ENCODE measurements at regions not wholly inside any gene's neighbourhood (a gene's known extent, or its start where the extent isn't known, plus 50 kb on each side); places are given as distances from the start of the nearest gene placed in this dataset.
"Not testable (repeated sequence)": the region's sequence is repeated elsewhere in the genome, so short reads cannot be mapped to it uniquely, and the experiment has no call there.

DNA sequence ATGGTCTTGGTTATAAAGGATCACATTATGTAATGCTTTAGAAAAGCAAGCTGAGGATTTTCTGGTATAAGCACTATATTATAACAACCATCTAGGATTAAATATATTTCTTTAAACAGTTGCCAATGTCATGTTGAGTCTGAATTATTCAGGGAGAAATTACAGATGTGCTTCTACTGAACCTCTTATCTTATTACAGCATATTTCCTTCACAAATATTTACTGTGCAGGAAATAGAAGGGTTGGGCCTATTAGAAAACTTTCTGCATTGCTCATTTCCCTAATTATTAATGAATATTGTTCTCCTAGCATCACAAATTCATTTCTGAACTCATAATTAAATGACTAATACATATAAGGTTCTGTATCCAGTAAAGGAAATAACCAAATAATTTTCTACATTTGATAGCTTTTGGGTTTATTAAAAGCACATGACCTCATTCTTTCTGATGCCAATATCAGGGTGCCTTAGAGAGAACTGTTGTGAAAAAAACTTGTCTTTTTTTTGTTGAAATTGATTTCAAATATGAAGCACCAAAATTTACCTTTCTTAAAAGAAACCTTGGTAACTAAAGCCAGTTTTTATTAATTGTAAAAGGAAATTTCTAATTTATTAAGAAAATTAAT lies 476.8 kb upstream of the PTGER4 start:
- intact Hi-C loops (cut with micrococcal nuclease), result no loop called here
- H3K9ac ChIP-seq (ENCODE audit: low read length), result no peak overlapping the region
- no peak overlapping the region for H3K4me3 ChIP-seq (ENCODE audit: low read length)
- H3K9me3 ChIP-seq (ENCODE audit: low read length), result no peaks in the 10 kb centered on the region
- no peaks in the 10 kb centered on the region for H3K36me3 ChIP-seq (ENCODE audit: low read depth, low read length)
- no peaks in the 10 kb centered on the region for H3K79me2 ChIP-seq (ENCODE audit: low read length)
- no TSS peak for BruUV-seq (replicated peaks)
- no peaks in the 10 kb centered on the region for H3F3A ChIP-seq (ENCODE audit: low read length, unreplicated experiment)
- DNase-seq (no peak), ATAC-seq (peak; percentile 51)
- POLR2A ChIA-PET (ENCODE audit: unreplicated experiment), result no interaction called here
- H2AFZ ChIP-seq (ENCODE audit: low read length), result no peak overlapping the region
- CTCF ChIA-PET, result no interaction called here
- no peaks in the 10 kb centered on the region for H3K27me3 ChIP-seq (ENCODE audit: low read length)
- no peaks in the 10 kb centered on the region for H4K20me1 ChIP-seq (ENCODE audit: low read length)
- no peak for TF ChIP-seq EZH2phosphoT487 (IDR thresholded peaks at IDR 0.05; ENCODE audit: borderline replicate concordance, low read length)
- TF ChIP-seq EZH2 (IDR thresholded peaks at IDR 0.05; ENCODE audit: low read length, unreplicated experiment), result no peak
- no peak for TF ChIP-seq CTCF (conservative IDR thresholded peaks at IDR 0.05; ENCODE audit: low read depth, low read length)
- H3K4me2 ChIP-seq (ENCODE audit: low read length), result no peak overlapping the region
- H3K27ac ChIP-seq (ENCODE audit: low read length), result no peak overlapping the region
- H3K9me2 ChIP-seq (replicated peaks; ENCODE audit: low read length), result no peaks in the 10 kb centered on the region
- H3K4me1 ChIP-seq (ENCODE audit: insufficient read depth, low read length), result no peaks in the 10 kb centered on the region

- H3K9ac ChIP-seq (ENCODE audit: low read length), result no peak overlapping the region
- H3K27ac ChIP-seq (ENCODE audit: low read length), result no peak overlapping the region
- POLR2A ChIA-PET (ENCODE audit: unreplicated experiment), result no interaction called here
- H3K4me1 ChIP-seq (ENCODE audit: insufficient read depth, low read length), result no peaks in the 10 kb centered on the region
- no peak overlapping the region for H3K4me3 ChIP-seq (ENCODE audit: low read length)
- H3K36me3 ChIP-seq (ENCODE audit: low read depth, low read length), result no peaks in the 10 kb centered on the region
- no peaks in the 10 kb centered on the region for H3F3A ChIP-seq (ENCODE audit: low read length, unreplicated experiment)
- intact Hi-C loops (cut with micrococcal nuclease), result no loop called here
- ATAC-seq (peak; percentile 29; the same call in 1 of the 2 replicates), DNase-seq (no peak)
- H3K4me2 ChIP-seq (ENCODE audit: low read length), result no peak overlapping the region
- CTCF ChIA-PET, result no interaction called here
- no peaks in the 10 kb centered on the region for H3K27me3 ChIP-seq (ENCODE audit: low read length)
- H3K79me2 ChIP-seq (ENCODE audit: low read length), result no peaks in the 10 kb centered on the region
- BruUV-seq (replicated peaks), result no TSS peak
- no peak overlapping the region for H2AFZ ChIP-seq (ENCODE audit: low read length)
- H3K9me2 ChIP-seq (replicated peaks; ENCODE audit: low read length), result no peaks in the 10 kb centered on the region
- no peaks in the 10 kb centered on the region for H4K20me1 ChIP-seq (ENCODE audit: low read length)
- TF ChIP-seq EZH2phosphoT487 (IDR thresholded peaks at IDR 0.05; ENCODE audit: borderline replicate concordance, low read length) (no peak), CTCF (conservative IDR thresholded peaks at IDR 0.05; ENCODE audit: low read depth, low read length) (no peak), EZH2 (IDR thresholded peaks at IDR 0.05; ENCODE audit: low read length, unreplicated experiment) (no peak)
- H3K9me3 ChIP-seq (ENCODE audit: low read length), result no peaks in the 10 kb centered on the region
Measured at GRCh38 chr5:40198736-40199135, 481.0 kb upstream of the PTGER4 start.

DNA sequence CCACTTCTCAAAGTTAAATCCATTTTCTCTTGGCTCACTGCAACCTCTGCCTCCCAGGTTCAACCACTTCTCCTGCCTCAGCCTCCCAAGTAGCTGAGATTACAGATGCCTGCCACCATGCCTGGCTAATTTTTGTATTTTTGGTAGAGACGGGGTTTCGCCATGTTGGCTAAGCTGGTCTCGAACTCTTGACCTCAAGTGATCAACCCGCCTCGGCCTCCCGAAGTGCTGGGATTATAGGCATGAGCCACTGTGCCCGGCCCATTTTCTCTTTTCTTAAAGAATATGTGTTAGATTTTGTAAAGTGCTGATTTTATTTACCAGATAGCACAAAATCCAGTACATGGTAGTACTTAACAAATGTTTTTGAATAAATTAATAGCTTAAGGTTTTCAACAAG lies 484.1 kb upstream of the PTGER4 start:
- H3K9ac ChIP-seq (ENCODE audit: low read length); H2AFZ ChIP-seq (ENCODE audit: low read length); H3K9me2 ChIP-seq (replicated peaks; ENCODE audit: low read length); H3F3A ChIP-seq (ENCODE audit: low read length, unreplicated experiment); H3K36me3 ChIP-seq (ENCODE audit: low read depth, low read length); H3K27me3 ChIP-seq (ENCODE audit: low read length); CTCF ChIA-PET; H3K4me1 ChIP-seq (ENCODE audit: insufficient read depth, low read length); H3K4me2 ChIP-seq (ENCODE audit: low read length); H4K20me1 ChIP-seq (ENCODE audit: low read length); H3K79me2 ChIP-seq (ENCODE audit: low read length); H3K4me3 ChIP-seq (ENCODE audit: low read length); DNase-seq; H3K27ac ChIP-seq (ENCODE audit: low read length); POLR2A ChIA-PET (ENCODE audit: unreplicated experiment); H3K9me3 ChIP-seq (ENCODE audit: low read length); BruUV-seq (replicated peaks); intact Hi-C loops (cut with micrococcal nuclease); ATAC-seq: not testable (repeated sequence)
